HEK293 (cell line): ENCODE measurements at regions not wholly inside any gene's neighbourhood (a gene's known extent, or its start where the extent isn't known, plus 50 kb on each side); places are given as distances from the start of the nearest gene placed in this dataset.

Source experiments
- CTCF ChIA-PET: fragments of 350-600 bp; formaldehyde crosslinking; extraction: SDS; loops from one replicate; lab custom pipeline; 2021; ENCODE audit warnings: antibody characterized with exemption; lab: Yijun Ruan, JAX
- POLR2A ChIA-PET: fragments of 300-600 bp; formaldehyde crosslinking; extraction: SDS; loops from one replicate; lab custom pipeline; 2020; ENCODE audit warnings: antibody characterized with exemption, inconsistent platforms; lab: Yijun Ruan, JAX
- H3K27ac ChIP-seq: fragments of 200-500 bp; sonication (Bioruptor generic); 2 replicates; pipeline ENCODE4 v1.5.1; 2014; ENCODE audit warnings: low read depth, low read length, control low read depth, inconsistent platforms; ENCODE audit errors: extremely low read depth
- H3K36me3 ChIP-seq, 2 experiments: fragments of 200-500 bp in 1 of 2; sonication (Bioruptor generic) in 1 of 2; 1 replicate in 1 of 2; 2 replicates in 1 of 2; pipeline ENCODE4 v1.5.1; 2014 to 2017; ENCODE audit warnings: inconsistent platforms in 2 of 2, low read length in 2 of 2; ENCODE audit not compliant: control insufficient read depth in 2 of 2, insufficient read depth in 1 of 2
- H3K4me1 ChIP-seq: fragments of 200-500 bp; sonication (Bioruptor generic); 2 replicates; pipeline ENCODE4 v1.5.1; 2014; ENCODE audit warnings: mild to moderate bottlenecking, low read length, inconsistent platforms; ENCODE audit not compliant: control insufficient read depth, insufficient read depth
- H3K4me3 ChIP-seq: 2 replicates; pipeline ENCODE4 v1.5.1; 2011; ENCODE audit warnings: low read depth, mild to moderate bottlenecking, control low read depth, low read length, moderate library complexity
- H3K9me3 ChIP-seq: fragments of 200-500 bp; sonication (Bioruptor generic); 2 replicates; pipeline ENCODE4 v1.5.1; 2014; ENCODE audit warnings: low read depth, low read length, inconsistent platforms; ENCODE audit not compliant: control insufficient read depth, insufficient read depth
- CTCF ChIP-seq: fragments of 450-650 bp; formaldehyde crosslinking; IDR thresholded peaks from 2 replicates; pipeline ENCODE4 v1.5.1; 2016; ENCODE audit warnings: missing biosample characterization, missing genetic modification characterization
- KLF1 ChIP-seq: fragments of 450-650 bp; formaldehyde crosslinking; IDR thresholded peaks from 2 replicates; pipeline ENCODE4 v1.5.1; 2016; ENCODE audit warnings: missing biosample characterization, missing genetic modification characterization
- PBX3 ChIP-seq: sonication (generic); formaldehyde crosslinking; IDR thresholded peaks from 2 replicates; pipeline ENCODE4 v1.8.1; 2022; ENCODE audit warnings: mild to moderate bottlenecking, moderate library complexity, missing genetic modification reagents
- YY1 ChIP-seq: fragments of 450-650 bp; formaldehyde crosslinking; IDR thresholded peaks from 2 replicates; pipeline ENCODE4 v1.5.1; 2018; ENCODE audit warnings: missing biosample characterization, missing genetic modification characterization
- ZBTB44 ChIP-seq: fragments of 450-650 bp; IDR thresholded peaks from 2 replicates; pipeline ENCODE4 v1.5.1; 2018; ENCODE audit warnings: missing biosample characterization, mild to moderate bottlenecking, missing genetic modification characterization
- ZBTB7A ChIP-seq: fragments of 450-650 bp; formaldehyde crosslinking; IDR thresholded peaks from 2 replicates; pipeline ENCODE4 v1.5.1; 2016; ENCODE audit warnings: low read depth, missing biosample characterization, missing genetic modification characterization
- ZNF138 ChIP-seq: fragments of 450-650 bp; formaldehyde crosslinking; IDR thresholded peaks from 2 replicates; pipeline ENCODE4 v1.5.1; 2016; ENCODE audit warnings: missing biosample characterization, missing genetic modification characterization, borderline replicate concordance
- ZNF16 ChIP-seq: fragments of 450-650 bp; formaldehyde crosslinking; IDR thresholded peaks from 2 replicates; pipeline ENCODE4 v1.5.1; 2016; ENCODE audit warnings: low read depth, missing biosample characterization, missing genetic modification characterization
- ZNF223 ChIP-seq: fragments of 450-650 bp; formaldehyde crosslinking; IDR thresholded peaks from 2 replicates; pipeline ENCODE4 v1.5.1; 2016; ENCODE audit warnings: missing biosample characterization, missing genetic modification characterization
- ZNF280D ChIP-seq: fragments of 450-650 bp; formaldehyde crosslinking; IDR thresholded peaks from 2 replicates; pipeline ENCODE4 v1.5.1; 2016; ENCODE audit warnings: missing biosample characterization, missing genetic modification characterization
- ZNF335 ChIP-seq: fragments of 450-650 bp; formaldehyde crosslinking; conservative IDR thresholded peaks from 2 replicates; pipeline ENCODE4 v1.5.1; 2016; ENCODE audit warnings: missing biosample characterization, missing genetic modification characterization
- ZNF518A ChIP-seq: fragments of 450-650 bp; formaldehyde crosslinking; conservative IDR thresholded peaks from 2 replicates; pipeline ENCODE4 v1.5.1; 2016; ENCODE audit warnings: low read depth, missing biosample characterization, missing genetic modification characterization
- ZNF623 ChIP-seq: fragments of 450-650 bp; formaldehyde crosslinking; IDR thresholded peaks from 2 replicates; pipeline ENCODE4 v1.5.1; 2016; ENCODE audit warnings: missing biosample characterization, missing genetic modification characterization
- ZNF658 ChIP-seq: fragments of 450-650 bp; formaldehyde crosslinking; IDR thresholded peaks from 2 replicates; pipeline ENCODE4; 2016; ENCODE audit warnings: missing biosample characterization, missing genetic modification characterization
- ZNF704 ChIP-seq: fragments of 450-650 bp; formaldehyde crosslinking; IDR thresholded peaks from 2 replicates; pipeline ENCODE4 v1.5.1; 2016; ENCODE audit warnings: missing biosample characterization, missing genetic modification characterization
- ZNF830 ChIP-seq: fragments of 450-650 bp; IDR thresholded peaks from 2 replicates; pipeline ENCODE4 v1.5.0; 2018; ENCODE audit warnings: missing biosample characterization, missing genetic modification characterization, low read depth, mild to moderate bottlenecking, moderate library complexity

GRCh38 chr2:209070262-209070661, 353.6 kb upstream of the MAP2 start:
- ChIA-PET POLR2A (no interaction called here), CTCF (no interaction called here)
- Histone ChIP-seq H3K4me1 (no peaks in the 10 kb centered on the region), H3K27ac (no peak overlapping the region), H3K4me3 (no peak overlapping the region), H3K9me3 (no peaks in the 10 kb centered on the region), H3K36me3 (no peaks in the 10 kb centered on the region)
- TF ChIP-seq ZBTB7A (tag by site-specific recombination), result no peak

GRCh38 chr2:209073151-209073550, 350.7 kb upstream of the MAP2 start:
- Histone ChIP-seq H3K36me3 (no peaks in the 10 kb centered on the region), H3K9me3 (no peaks in the 10 kb centered on the region), H3K4me1 (no peaks in the 10 kb centered on the region), H3K4me3 (no peak overlapping the region), H3K27ac (no peak overlapping the region)
- TF ChIP-seq ZNF704 (no peak), ZNF658 (tag by site-specific recombination) (no peak), CTCF (tag by site-specific recombination) (no peak), ZNF280D (no peak), ZNF623 (tag by site-specific recombination) (no peak), ZNF830 (tag by site-specific recombination) (no peak), ZBTB44 (tag by site-specific recombination) (no peak), ZNF138 (tag by site-specific recombination) (no peak), ZNF518A (tag by site-specific recombination) (no peak), PBX3 (CRISPR knock-in tag) (no peak), ZNF16 (tag by site-specific recombination) (no peak), ZNF335 (tag by site-specific recombination) (no peak), YY1 (tag by site-specific recombination) (no peak), ZNF223 (no peak), KLF1 (tag by site-specific recombination) (no peak)
- ChIA-PET CTCF (no interaction called here), POLR2A (no interaction called here)
